ENCODE measurements at regions not wholly inside any gene's neighbourhood (a gene's known extent, or its start where the extent isn't known, plus 50 kb on each side); places are given as distances from the start of the nearest gene placed in this dataset.

DNA sequence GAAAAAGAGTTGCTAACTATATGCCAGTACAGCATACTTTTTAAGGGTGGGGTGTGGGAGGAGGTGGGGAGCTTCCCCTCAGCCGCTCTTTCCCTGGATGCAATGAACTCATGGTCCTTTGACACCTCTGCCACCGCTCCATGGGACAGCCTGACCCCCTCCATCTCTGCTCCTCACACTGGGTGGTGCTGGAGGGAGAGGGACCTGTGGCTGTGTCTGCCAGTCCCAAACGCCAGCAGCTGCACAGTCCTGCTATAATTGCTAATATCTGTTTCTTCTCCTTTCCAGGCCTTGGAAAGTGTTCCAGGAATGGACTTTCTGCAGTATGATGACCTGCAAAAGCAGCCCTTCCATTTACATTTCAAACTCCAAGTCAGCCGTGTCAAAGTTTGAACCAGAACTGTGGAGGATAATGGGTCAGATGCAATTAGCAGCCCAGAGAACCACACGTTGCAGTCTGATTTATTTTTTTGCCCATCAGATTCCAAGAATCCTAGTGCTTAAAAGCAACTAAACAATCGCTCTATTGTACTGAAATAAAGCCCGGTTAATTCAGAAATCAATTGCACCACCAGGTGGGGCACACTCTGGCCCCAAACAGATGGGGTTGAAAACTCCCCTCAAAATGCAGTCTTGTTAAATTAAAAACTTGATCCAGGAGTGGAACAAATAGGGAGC, 160.7 kb upstream of the LMO4 start:
- Histone ChIP-seq H3K14ac (ENCODE audit: insufficient read depth, low read length) (no peak overlapping the region), H3K4ac (ENCODE audit: low read depth, low read length) (no peak overlapping the region), H2AFZ (ENCODE audit: low read length) (no peak overlapping the region), H3K27ac (ENCODE audit: insufficient read length, low read depth, low read length) (no peak overlapping the region), H4K8ac (replicated peaks; ENCODE audit: insufficient read length, low read depth, low read length) (no peak overlapping the region), H2BK5ac (ENCODE audit: insufficient read length, low read length) (no peak overlapping the region), H4K5ac (ENCODE audit: insufficient read length, low read depth, low read length) (no peak overlapping the region), H3K79me2 (ENCODE audit: insufficient read depth, low read length) (no peaks in the 10 kb centered on the region), H2BK15ac (ENCODE audit: low read depth, low read length) (no peak overlapping the region), H4K91ac (ENCODE audit: insufficient read length, low read depth, low read length) (no peak overlapping the region), H3K56ac (ENCODE audit: insufficient read length, low read depth, low read length) (no peak overlapping the region), H2BK120ac (ENCODE audit: low read depth, low read length, poor library complexity, severe bottlenecking) (no peak overlapping the region), H2AK5ac (ENCODE audit: insufficient read length, low read length) (no peak overlapping the region), H2BK12ac (ENCODE audit: insufficient read length, low read depth, low read length) (no peak overlapping the region), H3K4me1 (ENCODE audit: insufficient read depth, low read length) (no peaks in the 10 kb centered on the region), H3K4me2 (ENCODE audit: insufficient read depth, insufficient read length, low read length) (no peak overlapping the region), H3K23me2 (ENCODE audit: insufficient read length, low read depth, low read length, poor library complexity, severe bottlenecking) (no peaks in the 10 kb centered on the region), H3K9ac (ENCODE audit: extremely low read depth, insufficient read length, low read length) (no peak overlapping the region), H2BK20ac (ENCODE audit: low read depth, low read length, poor library complexity, severe bottlenecking) (no peak overlapping the region), H3K9me3 (ENCODE audit: control insufficient read depth, low read depth, low read length) (no peaks in the 10 kb centered on the region), H4K20me1 (ENCODE audit: control insufficient read depth, insufficient read depth, insufficient read length) (no peaks in the 10 kb centered on the region), H3T11ph (ENCODE audit: low read length) (no peak overlapping the region), H3K18ac (ENCODE audit: insufficient read length, low read depth, low read length) (no peak overlapping the region), H3K79me1 (ENCODE audit: insufficient read depth, low read depth, low read length, poor library complexity, severe bottlenecking) (no peaks in the 10 kb centered on the region), H3K23ac (ENCODE audit: insufficient read length, low read depth, low read length) (no peak overlapping the region), H3K27me3 (ENCODE audit: insufficient read depth, low read length) (no peaks in the 10 kb centered on the region)
- WGBS (ENCODE audit: extremely low coverage, insufficient read length, low lambda C conversion rate): no CpG with 5 or more reads among the region's 7 CpGs
- TF ChIP-seq, protein P1, sequence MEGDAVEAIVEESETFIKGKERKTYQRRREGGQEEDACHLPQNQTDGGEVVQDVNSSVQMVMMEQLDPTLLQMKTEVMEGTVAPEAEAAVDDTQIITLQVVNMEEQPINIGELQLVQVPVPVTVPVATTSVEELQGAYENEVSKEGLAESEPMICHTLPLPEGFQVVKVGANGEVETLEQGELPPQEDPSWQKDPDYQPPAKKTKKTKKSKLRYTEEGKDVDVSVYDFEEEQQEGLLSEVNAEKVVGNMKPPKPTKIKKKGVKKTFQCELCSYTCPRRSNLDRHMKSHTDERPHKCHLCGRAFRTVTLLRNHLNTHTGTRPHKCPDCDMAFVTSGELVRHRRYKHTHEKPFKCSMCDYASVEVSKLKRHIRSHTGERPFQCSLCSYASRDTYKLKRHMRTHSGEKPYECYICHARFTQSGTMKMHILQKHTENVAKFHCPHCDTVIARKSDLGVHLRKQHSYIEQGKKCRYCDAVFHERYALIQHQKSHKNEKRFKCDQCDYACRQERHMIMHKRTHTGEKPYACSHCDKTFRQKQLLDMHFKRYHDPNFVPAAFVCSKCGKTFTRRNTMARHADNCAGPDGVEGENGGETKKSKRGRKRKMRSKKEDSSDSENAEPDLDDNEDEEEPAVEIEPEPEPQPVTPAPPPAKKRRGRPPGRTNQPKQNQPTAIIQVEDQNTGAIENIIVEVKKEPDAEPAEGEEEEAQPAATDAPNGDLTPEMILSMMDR (conservative IDR thresholded peaks at IDR 0.05): peak; percentile 47
- Mint-ChIP-seq H3K27ac (no peak overlapping the region), H3K36me3 (ENCODE audit: insufficient read depth in 1 of 3, low read depth in 3 of 3) (no peaks in the 10 kb centered on the region), H3K4me3 (no peak overlapping the region), H3K27me3 (ENCODE audit: low read depth) (no peaks in the 10 kb centered on the region; the same call in 1 of the 2 replicates), H3K9me3 (no peaks in the 10 kb centered on the region), H3K4me1 (peaks cover 6 to 11% of the 10 kb centered on the region in 2 experiments; a peak in 3 of 4 replicates)
- DNase-seq: no peak
